ENCODE measurements at regions not wholly inside any gene's neighbourhood (a gene's known extent, or its start where the extent isn't known, plus 50 kb on each side); places are given as distances from the start of the nearest gene placed in this dataset.

DNA sequence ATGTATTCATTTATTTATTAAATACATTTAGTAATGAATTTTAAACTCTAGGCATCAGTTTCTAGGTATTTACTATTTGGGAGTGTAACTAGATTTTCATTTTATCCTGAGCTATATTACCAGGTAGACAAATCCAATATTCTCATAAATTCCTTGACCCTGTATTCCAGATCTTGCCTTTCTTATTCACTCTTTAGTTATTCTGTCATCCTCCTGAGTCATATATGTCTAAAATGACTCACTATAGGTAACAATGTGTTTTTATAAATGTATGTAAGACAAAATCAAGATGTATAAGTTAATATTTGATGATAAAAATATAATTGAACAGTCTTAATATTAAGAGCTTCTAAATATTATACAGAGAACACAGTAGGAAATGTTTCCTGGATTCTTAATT is 642.1 kb upstream of the NRSN1 start:
- no peak for DNase-seq
- H3K27me3 ChIP-seq = no peaks in the 10 kb centered on the region
- no peak overlapping the region for H3K27ac ChIP-seq
- in situ Hi-C loops (cut with MboI; ENCODE audit: low pct_ligation_motif_present in 1 of 4, low pct_unique_long_range_greater_than_20kb in 1 of 4, low sequenced_read_pairs in 3 of 4) (no loop called here), intact Hi-C loops (cut with DNase I; ENCODE audit: low total_unique reads) (no loop called here)
- no peaks in the 10 kb centered on the region for H3K9me3 ChIP-seq
- no peaks in the 10 kb centered on the region for H3K4me1 ChIP-seq
- H3K4me3 ChIP-seq = no peak overlapping the region
- H3K36me3 ChIP-seq = no peaks in the 10 kb centered on the region
- TF ChIP-seq EP300 (IDR thresholded peaks at IDR 0.05; ENCODE audit: low read depth) (no peak), POLR2A (IDR thresholded peaks at IDR 0.05) (no peak), POLR2AphosphoS5 (IDR thresholded peaks at IDR 0.05) (no peak)
- TF ChIP-seq, protein P1, sequence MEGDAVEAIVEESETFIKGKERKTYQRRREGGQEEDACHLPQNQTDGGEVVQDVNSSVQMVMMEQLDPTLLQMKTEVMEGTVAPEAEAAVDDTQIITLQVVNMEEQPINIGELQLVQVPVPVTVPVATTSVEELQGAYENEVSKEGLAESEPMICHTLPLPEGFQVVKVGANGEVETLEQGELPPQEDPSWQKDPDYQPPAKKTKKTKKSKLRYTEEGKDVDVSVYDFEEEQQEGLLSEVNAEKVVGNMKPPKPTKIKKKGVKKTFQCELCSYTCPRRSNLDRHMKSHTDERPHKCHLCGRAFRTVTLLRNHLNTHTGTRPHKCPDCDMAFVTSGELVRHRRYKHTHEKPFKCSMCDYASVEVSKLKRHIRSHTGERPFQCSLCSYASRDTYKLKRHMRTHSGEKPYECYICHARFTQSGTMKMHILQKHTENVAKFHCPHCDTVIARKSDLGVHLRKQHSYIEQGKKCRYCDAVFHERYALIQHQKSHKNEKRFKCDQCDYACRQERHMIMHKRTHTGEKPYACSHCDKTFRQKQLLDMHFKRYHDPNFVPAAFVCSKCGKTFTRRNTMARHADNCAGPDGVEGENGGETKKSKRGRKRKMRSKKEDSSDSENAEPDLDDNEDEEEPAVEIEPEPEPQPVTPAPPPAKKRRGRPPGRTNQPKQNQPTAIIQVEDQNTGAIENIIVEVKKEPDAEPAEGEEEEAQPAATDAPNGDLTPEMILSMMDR (IDR thresholded peaks at IDR 0.05) = no peak

DNA sequence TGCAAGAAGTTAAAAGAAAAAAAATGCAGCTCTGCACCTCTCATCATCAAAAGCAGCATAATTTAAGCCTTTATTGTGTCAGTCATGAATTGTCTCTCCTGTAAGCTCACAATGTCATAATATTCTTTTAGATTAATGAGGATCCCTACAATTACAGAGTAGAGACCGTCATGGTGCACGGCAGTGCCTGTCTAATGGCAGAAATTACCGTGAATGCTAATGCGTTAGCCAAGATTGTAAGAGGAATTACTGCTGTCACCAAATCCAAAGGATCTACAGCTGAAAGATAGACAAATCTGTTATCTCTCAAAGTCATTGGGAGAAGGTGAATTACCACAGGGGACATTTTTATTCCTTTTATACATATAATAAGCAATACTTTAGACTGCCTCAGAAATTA is 631.6 kb upstream of the NRSN1 start:
- H3K27ac ChIP-seq = no peak overlapping the region
- no peaks in the 10 kb centered on the region for H3K27me3 ChIP-seq
- H3K4me1 ChIP-seq = no peaks in the 10 kb centered on the region
- 85 to 88% methylated on average over 4 of the region's 4 CpGs for WGBS, 2 donors (ENCODE audit: low coverage in 1 of 2)
- intact Hi-C loops (cut with DNase I; ENCODE audit: low total_unique reads) = no loop called here
- no peak for DNase-seq
- TF ChIP-seq POLR2A (IDR thresholded peaks at IDR 0.05) = no peak
- TF ChIP-seq EP300 (IDR thresholded peaks at IDR 0.05; ENCODE audit: low read depth) = no peak
- TF ChIP-seq, protein P1 (IDR thresholded peaks at IDR 0.05) = no peak
- TF ChIP-seq POLR2AphosphoS5 (IDR thresholded peaks at IDR 0.05) = no peak
- H3K9me3 ChIP-seq = peaks cover 0 to 4% of the 10 kb centered on the region in 2 donors
- no peaks in the 10 kb centered on the region for H3K36me3 ChIP-seq
- in situ Hi-C loops (cut with MboI; ENCODE audit: low pct_ligation_motif_present in 1 of 4, low pct_unique_long_range_greater_than_20kb in 1 of 4, low sequenced_read_pairs in 3 of 4) = no loop called here
- H3K4me3 ChIP-seq = no peak overlapping the region

DNA sequence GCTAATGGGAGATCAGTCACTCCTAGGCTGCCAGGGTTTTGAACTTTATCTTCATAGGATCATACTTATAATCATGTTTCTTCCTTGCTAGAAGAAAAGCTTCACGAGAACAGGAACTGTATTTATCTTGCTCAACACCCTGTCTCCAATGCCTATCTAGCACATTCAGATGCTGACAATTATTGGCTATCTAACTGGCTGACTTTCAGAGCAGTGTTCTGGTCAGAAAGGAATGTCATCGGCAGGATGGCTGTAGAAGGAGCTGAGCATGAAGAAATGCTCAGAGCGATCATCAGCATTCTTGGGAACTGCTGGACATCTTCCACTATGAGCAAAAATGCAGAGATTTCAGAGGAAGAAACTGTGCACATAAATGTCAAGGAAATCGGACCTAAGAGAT is 628.0 kb upstream of the NRSN1 start:
- Histone ChIP-seq H3K4me3 (no peak overlapping the region), H3K27me3 (no peaks in the 10 kb centered on the region), H3K9me3 (no peaks in the 10 kb centered on the region), H3K4me1 (no peaks in the 10 kb centered on the region), H3K36me3 (no peaks in the 10 kb centered on the region), H3K27ac (no peak overlapping the region)
- WGBS, 2 donors (ENCODE audit: low coverage in 1 of 2) = 53 to 58% methylated on average over 3 to 4 of the region's 4 CpGs
- TF ChIP-seq POLR2AphosphoS5 (IDR thresholded peaks at IDR 0.05) (no peak), POLR2A (IDR thresholded peaks at IDR 0.05) (no peak), EP300 (IDR thresholded peaks at IDR 0.05; ENCODE audit: low read depth) (no peak)
- TF ChIP-seq, protein P1 (IDR thresholded peaks at IDR 0.05) = no peak
- in situ Hi-C loops (cut with MboI; ENCODE audit: low pct_ligation_motif_present in 1 of 4, low pct_unique_long_range_greater_than_20kb in 1 of 4, low sequenced_read_pairs in 3 of 4) (no loop called here), intact Hi-C loops (cut with DNase I; ENCODE audit: low total_unique reads) (no loop called here)
- DNase-seq = no peak

DNA sequence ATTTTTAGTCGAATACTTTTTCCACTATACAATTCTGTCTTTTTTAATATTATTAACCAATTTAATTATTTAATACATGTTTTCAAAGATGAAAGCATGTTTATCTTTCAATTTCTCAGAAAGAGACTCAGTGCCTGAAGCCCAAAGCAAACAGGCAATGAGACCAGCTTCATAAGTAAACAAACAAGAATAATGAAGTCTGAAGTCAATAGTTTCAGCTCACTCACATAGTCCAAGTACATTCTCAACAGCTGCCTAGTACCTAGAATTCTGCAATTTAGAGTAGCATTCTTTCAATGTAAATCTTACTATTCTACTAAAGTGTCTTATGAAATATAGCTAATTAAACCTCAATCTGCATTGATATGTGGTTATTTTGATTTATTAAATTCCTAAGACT is 626.5 kb upstream of the NRSN1 start:
- DNase-seq = no peak
- intact Hi-C loops (cut with DNase I; ENCODE audit: low total_unique reads) = no loop called here
- Histone ChIP-seq H3K4me1 (no peaks in the 10 kb centered on the region), H3K9me3 (no peaks in the 10 kb centered on the region), H3K27me3 (no peaks in the 10 kb centered on the region), H3K4me3 (no peak overlapping the region), H3K27ac (no peak overlapping the region), H3K36me3 (no peaks in the 10 kb centered on the region)
- 73 to 88% methylated on average over 1 of the region's 1 CpG for WGBS, 2 donors (ENCODE audit: low coverage in 1 of 2)
- TF ChIP-seq POLR2A (IDR thresholded peaks at IDR 0.05) = no peak
- TF ChIP-seq EP300 (IDR thresholded peaks at IDR 0.05; ENCODE audit: low read depth) = no peak
- TF ChIP-seq, protein P1 (IDR thresholded peaks at IDR 0.05) = no peak
- no peak for TF ChIP-seq POLR2AphosphoS5 (IDR thresholded peaks at IDR 0.05)
- in situ Hi-C loops (cut with MboI; ENCODE audit: low pct_ligation_motif_present in 1 of 4, low pct_unique_long_range_greater_than_20kb in 1 of 4, low sequenced_read_pairs in 3 of 4) = no loop called here

Data from transverse colon (tissue), 4 donors.